T-helper 1 cell treated with Interleukin-12 subunit alpha and Interleukin-12 subunit beta and Interleukin-4 antibody, amounts not matched to agents 30 μg/mL and 1 μg/mL, for 36 hours (primary cell): ENCODE measurements at regions not wholly inside any gene's neighbourhood (a gene's known extent, or its start where the extent isn't known, plus 50 kb on each side); places are given as distances from the start of the nearest gene placed in this dataset.
A peak's percentile ranks its signal among the peaks of the same experiment; 100 is the strongest.

Source experiments
- H3K27ac Mint-ChIP-seq: one replicate; pipeline ENCODE4 v1.8.0; 2021; ENCODE audit warnings: mild to moderate bottlenecking, mixed read lengths
- H3K27me3 Mint-ChIP-seq: one replicate; pipeline ENCODE4 v1.8.0; 2021; ENCODE audit warnings: low read depth, mixed read lengths
- H3K36me3 Mint-ChIP-seq: one replicate; pipeline ENCODE4 v1.8.0; 2021; ENCODE audit warnings: low read depth, mixed read lengths
- H3K4me1 Mint-ChIP-seq: one replicate; pipeline ENCODE4 v1.8.0; 2021; ENCODE audit warnings: low read depth, mixed read lengths
- H3K4me3 Mint-ChIP-seq: one replicate; pipeline ENCODE4 v1.8.0; 2021; ENCODE audit warnings: mild to moderate bottlenecking, moderate library complexity, mixed read lengths
- H3K9me3 Mint-ChIP-seq: one replicate; pipeline ENCODE4 v1.8.0; 2021; ENCODE audit warnings: mixed read lengths

DNA sequence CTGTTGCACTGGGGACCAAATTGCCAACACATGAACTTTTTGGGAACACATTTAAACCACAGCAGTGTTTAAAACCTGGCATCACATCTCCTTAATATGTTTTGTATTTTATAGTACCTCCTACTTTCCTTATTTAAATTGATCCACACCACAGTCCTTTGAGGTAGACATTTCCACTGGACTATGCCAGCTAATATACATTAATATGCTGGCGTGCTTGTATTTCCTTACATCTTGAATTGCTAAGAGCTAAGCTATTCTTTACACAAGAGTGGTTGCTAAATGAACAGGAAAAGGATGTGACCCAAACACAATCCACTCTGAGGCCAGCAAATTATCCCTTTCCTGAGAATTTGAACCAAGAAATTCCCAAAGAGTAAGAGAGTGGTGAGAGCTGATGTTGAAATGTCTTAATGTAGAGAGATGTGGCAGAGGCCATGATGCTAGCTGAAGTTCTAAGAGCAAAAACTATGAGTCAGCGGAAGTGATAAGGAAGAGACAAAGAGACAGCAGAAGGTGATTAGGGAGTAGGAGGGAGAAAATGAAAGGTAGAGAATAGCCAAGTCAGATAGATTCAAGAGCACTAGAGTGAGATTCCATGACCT is 131.2 kb downstream of the CD47 start:
- Mint-ChIP-seq H3K9me3 (no peaks in the 10 kb centered on the region), H3K27me3 (peaks cover 14% of the 10 kb centered on the region), H3K36me3 (no peaks in the 10 kb centered on the region), H3K4me1 (peaks cover 6% of the 10 kb centered on the region), H3K27ac (no peak overlapping the region), H3K4me3 (no peak overlapping the region)

DNA sequence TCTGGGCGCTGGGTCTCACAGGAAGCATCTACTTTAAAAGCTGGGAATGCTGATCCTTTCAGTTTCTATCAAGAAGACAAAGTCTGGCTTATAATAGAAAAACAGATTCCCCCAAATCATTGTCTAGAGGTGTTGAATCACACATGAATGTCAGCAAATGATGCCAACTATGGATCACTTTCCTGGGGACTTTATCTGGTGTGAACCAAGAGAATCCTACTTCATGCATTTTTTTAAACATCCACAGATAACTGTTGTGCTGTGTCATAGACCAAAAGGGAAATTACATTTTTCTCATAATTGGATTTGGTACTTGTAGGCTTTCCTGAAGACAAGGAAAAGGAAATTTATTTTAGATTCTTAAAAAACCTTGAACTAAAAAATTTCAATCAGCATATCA is 132.7 kb downstream of the CD47 start:
- peaks cover 12% of the 10 kb centered on the region for H3K4me1 Mint-ChIP-seq
- no peak overlapping the region for H3K27ac Mint-ChIP-seq

DNA sequence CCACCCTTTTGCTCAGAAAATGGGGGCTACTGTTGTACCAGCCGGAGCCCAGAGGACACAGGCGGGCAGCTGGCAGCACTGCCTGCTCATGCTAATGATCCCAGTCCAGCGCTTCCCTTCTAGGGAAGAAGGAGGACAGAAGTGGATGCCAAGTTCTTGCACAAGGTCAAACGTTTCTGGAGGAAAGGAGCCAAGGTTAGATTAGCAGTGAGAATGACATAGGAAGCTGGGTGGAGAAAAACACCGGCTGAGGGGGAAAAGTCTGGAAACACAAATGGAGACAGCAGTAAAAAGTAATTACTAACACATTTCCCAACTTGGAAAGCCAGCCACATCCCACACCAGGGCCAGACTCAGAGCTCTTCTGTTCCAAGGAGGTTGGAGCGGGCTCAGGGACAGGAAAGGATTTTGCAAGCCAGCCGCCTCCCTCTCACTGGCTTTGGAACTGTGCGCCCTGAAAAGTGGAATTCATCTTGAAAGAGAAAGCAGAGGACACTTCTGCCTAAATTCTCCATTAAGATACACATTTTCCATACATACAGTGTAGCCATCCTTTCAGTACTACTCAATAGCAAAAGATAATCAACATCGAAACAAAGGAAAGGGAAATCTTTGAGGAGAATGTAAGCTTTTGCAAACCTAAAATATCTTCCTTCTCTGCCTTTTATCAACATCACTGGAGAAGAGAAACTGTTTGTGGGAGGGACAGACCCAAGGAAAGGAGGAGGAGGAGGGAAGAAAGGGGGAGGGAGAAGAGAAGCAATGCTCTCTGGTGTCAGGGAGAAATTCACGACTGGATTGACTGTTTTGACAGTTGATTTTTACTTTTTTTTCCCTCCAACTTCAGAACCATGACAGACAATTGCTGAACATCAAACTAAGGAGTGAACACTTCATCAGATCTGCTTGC is 133.6 kb downstream of the CD47 start:
- Mint-ChIP-seq H3K4me1 (peaks cover 12% of the 10 kb centered on the region), H3K4me3 (no peak overlapping the region), H3K27me3 (peaks cover 14% of the 10 kb centered on the region), H3K27ac (no peak overlapping the region), H3K36me3 (no peaks in the 10 kb centered on the region), H3K9me3 (no peaks in the 10 kb centered on the region)

More for the DNA sequence above, 132.7 kb downstream of the CD47 start:
- Mint-ChIP-seq H3K27me3 (peaks cover 14% of the 10 kb centered on the region), H3K9me3 (no peaks in the 10 kb centered on the region), H3K4me3 (no peak overlapping the region), H3K36me3 (no peaks in the 10 kb centered on the region)

DNA sequence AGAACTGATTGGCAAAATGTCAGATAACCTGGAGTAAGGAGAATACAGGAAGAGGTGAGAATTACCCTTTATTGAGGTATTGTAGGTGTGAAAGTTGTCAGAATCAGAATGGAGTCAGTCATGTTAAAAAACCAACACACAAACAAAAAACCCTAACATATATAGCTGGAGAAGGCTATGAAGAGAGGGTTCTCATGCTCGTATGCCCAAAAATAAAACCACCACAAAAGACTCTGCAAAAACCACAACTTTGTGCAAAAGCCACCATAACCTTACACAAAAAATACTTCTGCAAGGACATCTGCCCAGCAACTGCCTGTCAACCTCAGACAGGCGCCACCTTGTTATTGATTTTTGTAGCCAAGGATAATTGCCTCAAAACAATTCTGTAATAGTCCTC is 136.0 kb downstream of the CD47 start:
- peaks cover 12% of the 10 kb centered on the region for H3K4me1 Mint-ChIP-seq
- H3K27ac Mint-ChIP-seq: no peak overlapping the region
- H3K27me3 Mint-ChIP-seq: peaks cover 14% of the 10 kb centered on the region
- H3K9me3 Mint-ChIP-seq: no peaks in the 10 kb centered on the region
- H3K36me3 Mint-ChIP-seq: no peaks in the 10 kb centered on the region
- no peak overlapping the region for H3K4me3 Mint-ChIP-seq

DNA sequence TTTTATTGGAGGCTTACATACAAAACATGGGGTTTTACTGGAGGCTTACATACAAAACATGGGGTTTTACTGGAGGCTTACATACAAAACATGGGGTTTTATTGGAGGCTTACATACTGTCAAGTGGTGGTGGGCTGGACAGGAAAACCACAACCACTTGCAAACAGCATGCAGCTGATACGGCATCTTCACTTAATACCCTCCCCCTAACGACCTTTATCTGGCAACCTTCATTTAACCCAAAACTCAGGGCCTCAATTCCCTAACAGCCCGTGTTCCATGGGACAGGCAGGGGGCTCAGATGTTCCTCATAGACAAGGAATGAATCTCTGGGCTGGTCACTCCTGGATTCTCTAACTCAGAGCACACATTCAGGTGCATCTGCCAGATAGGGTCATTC is 137.1 kb downstream of the CD47 start:
- H3K27me3 Mint-ChIP-seq: peaks cover 14% of the 10 kb centered on the region
- H3K4me1 Mint-ChIP-seq: peaks cover 12% of the 10 kb centered on the region
- no peaks in the 10 kb centered on the region for H3K36me3 Mint-ChIP-seq
- no peak overlapping the region for H3K27ac Mint-ChIP-seq
- no peak overlapping the region for H3K4me3 Mint-ChIP-seq
- no peaks in the 10 kb centered on the region for H3K9me3 Mint-ChIP-seq

DNA sequence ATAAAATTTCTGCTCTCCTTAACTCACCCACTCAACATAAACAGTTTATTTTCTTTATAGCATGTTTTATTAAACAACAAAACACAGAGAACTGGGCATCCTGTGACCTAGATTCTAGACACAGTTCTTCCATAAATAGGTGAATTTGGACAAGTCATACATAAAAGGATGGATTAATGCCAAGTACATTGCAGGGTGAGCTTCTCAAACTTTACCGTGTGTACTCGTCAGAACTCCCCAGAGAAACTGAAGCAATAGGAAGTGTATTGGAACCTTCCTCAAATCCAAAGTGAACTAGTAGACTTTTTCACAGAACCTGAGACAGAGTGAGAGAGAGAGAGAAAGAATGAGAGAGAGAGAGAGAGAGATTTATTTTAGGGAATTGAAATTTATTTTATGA is 139.7 kb downstream of the CD47 start:
- Mint-ChIP-seq H3K4me3 (no peak overlapping the region), H3K4me1 (peaks cover 12% of the 10 kb centered on the region), H3K27ac (no peak overlapping the region), H3K9me3 (no peaks in the 10 kb centered on the region), H3K36me3 (no peaks in the 10 kb centered on the region), H3K27me3 (peaks cover 5% of the 10 kb centered on the region)

DNA sequence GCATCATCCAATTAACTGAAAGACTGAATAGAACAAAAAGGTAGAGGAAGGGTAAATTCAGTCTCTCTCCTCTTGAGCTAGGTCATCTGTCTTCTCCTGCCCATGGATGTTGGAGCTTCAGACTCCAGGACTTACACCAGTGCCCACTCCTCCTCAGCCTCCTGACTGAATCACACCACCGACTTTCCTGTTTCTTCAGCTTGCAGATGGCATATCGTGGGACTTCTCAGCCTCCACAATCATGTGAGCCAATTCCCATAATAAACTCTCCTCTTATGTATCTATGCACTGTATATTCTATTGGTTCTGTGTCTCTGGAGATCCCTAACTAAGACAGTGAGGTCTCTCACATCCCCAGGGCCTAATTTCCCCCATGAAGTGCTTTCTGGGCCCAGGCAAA is 140.4 kb downstream of the CD47 start:
- Mint-ChIP-seq H3K4me3 (no peak overlapping the region), H3K9me3 (no peaks in the 10 kb centered on the region), H3K27me3 (peaks cover 3% of the 10 kb centered on the region), H3K4me1 (peaks cover 11% of the 10 kb centered on the region), H3K36me3 (peaks cover 1% of the 10 kb centered on the region), H3K27ac (no peak overlapping the region)

DNA sequence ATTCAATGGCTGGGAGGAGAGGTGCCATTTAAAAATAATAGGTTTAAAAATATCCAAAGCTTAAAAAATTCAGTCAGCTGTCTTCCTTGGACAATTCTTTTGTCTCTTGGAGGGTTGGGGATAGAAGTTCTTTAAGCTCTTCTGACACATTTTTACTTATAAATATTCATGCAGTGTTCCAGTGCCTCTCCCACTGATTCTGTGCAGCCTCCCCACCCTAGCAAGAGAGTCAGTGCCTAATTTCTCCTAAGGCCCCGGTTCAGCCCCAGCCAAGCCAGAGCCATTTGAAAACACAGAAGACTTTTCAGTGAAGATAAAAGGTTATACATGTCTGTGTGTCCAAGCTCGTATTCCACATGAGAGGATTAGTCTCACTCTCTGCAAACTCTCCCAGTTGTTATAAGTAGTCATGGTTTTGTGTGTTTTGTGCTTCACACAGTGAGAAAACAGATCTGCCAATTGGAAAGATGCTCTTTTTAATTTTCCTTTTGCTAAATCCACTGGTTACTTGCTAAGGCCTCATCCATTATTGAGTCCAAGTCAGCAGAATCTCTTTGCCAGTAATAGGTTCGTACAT is 141.3 kb downstream of the CD47 start:
- H3K9me3 Mint-ChIP-seq: no peaks in the 10 kb centered on the region
- peaks cover 2% of the 10 kb centered on the region for H3K36me3 Mint-ChIP-seq
- H3K4me3 Mint-ChIP-seq: no peak overlapping the region
- H3K4me1 Mint-ChIP-seq: peaks cover 4% of the 10 kb centered on the region
- H3K27ac Mint-ChIP-seq: no peak overlapping the region
- no peaks in the 10 kb centered on the region for H3K27me3 Mint-ChIP-seq

DNA sequence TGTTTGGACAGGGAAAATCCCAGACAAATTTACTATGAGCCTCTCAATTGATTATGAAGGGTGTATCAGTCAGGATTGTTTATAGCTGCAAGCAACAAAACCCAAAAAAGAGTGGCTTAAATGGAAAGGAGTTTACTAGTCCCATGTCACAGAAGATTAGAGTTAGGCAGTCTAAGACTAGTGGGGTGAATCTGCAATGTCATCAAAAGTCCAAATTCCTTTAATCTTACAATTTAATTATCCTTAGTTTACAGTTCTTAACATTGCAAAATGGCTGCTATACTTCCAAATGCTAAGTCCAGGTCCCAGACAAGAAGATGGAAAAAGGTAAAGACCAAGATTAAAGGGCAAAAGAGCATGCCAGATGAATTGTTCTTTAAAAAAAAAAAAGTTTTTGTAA is 143.6 kb downstream of the CD47 start:
- H3K36me3 Mint-ChIP-seq: peaks cover 4% of the 10 kb centered on the region
- peaks cover 12% of the 10 kb centered on the region for H3K4me1 Mint-ChIP-seq
- no peak overlapping the region for H3K27ac Mint-ChIP-seq
- no peaks in the 10 kb centered on the region for H3K27me3 Mint-ChIP-seq
- no peak overlapping the region for H3K4me3 Mint-ChIP-seq
- no peaks in the 10 kb centered on the region for H3K9me3 Mint-ChIP-seq

DNA sequence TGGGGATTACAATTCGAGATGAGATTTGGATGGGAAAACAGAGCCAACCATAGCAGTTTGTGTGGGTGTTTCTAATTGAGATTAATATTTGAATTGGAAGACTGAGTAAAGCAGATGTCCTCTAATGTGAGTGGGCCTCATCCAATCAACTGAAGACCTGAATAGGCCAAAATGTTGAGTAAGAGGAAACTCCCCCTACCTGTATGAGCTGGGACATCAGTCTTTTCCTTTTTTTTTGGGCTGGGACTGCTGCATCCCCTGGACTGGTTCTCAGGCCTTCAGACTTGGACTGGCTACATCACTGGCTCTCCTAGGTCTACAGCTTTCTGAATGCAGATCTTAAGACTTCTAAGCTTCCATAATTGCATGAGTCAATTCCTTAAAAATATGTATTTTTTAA is 144.1 kb downstream of the CD47 start:
- H3K4me1 Mint-ChIP-seq: peaks cover 17% of the 10 kb centered on the region
- no peak overlapping the region for H3K27ac Mint-ChIP-seq

DNA sequence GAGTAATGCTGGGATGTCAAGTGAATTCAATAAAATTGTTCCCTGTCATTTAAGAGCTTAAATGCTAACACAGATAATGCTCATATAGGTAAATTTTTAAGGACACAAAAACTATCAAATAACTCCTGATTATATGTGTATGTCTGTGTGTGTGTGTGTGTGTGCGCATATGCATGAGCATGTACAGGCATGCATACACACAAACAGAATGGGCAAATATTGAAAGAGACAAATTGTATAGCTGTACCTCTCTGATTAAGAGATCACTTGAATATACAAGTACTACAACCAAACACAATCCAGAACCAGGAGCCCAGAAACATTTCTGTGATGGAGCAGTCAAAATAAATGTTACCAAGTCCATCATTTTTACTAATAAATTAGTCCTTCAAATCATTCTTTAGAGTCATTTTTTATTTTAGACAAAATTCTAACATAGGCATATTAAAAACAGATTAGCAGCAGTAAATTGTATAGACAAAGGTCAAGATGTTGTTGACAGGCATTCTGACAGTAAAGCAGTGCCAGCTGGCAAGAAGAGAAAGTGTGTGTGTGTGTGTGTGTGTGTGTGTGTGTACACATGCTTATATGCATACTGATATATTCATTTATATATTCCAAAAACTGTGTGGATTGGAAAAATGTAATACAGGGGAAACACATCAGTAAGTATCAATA is 145.3 kb downstream of the CD47 start:
- H3K27me3 Mint-ChIP-seq: no peaks in the 10 kb centered on the region
- H3K27ac Mint-ChIP-seq: no peak overlapping the region
- peaks cover 4% of the 10 kb centered on the region for H3K36me3 Mint-ChIP-seq
- H3K9me3 Mint-ChIP-seq: no peaks in the 10 kb centered on the region
- peaks cover 20% of the 10 kb centered on the region for H3K4me1 Mint-ChIP-seq
- H3K4me3 Mint-ChIP-seq: no peak overlapping the region

More for the DNA sequence above, 144.1 kb downstream of the CD47 start:
- peaks cover 4% of the 10 kb centered on the region for H3K36me3 Mint-ChIP-seq
- H3K27me3 Mint-ChIP-seq: no peaks in the 10 kb centered on the region
- no peak overlapping the region for H3K4me3 Mint-ChIP-seq
- H3K9me3 Mint-ChIP-seq: no peaks in the 10 kb centered on the region

DNA sequence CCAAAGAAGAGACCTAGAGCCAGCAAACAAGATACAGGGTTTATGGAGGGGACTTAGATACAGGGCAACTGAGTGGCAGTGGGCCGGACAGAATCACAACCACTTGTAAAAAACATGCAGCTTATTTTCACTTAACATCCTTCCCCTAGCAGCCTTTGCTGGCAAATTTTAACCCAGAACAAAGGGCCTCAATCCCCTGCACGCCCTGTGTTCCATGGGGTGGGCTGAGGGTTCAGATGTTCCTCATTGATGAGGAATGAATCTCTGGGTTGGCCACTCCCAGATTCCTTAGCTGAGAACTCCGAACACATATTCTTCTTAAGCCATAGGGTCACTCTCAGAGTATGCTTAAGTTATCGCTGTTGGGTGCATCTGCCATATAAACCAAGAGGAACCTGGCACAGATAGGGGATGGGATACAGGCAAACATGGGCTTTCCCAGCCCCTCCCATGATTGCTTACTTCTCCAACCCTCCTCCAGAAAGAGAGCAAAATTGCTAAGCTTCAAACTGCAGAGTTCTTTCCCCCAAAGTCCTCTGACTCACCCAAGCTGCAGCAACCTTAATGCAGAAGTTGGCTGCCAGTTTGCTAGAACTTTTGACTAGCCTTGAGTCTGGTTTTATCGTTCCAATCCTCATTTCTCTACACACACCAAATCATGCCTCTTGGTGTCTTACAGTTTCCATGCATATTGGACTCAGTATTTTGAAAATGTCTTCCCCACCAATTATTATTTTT is 146.9 kb downstream of the CD47 start:
- Mint-ChIP-seq H3K27ac (no peak overlapping the region), H3K4me3 (no peak overlapping the region), H3K36me3 (peaks cover 4% of the 10 kb centered on the region), H3K4me1 (peaks cover 20% of the 10 kb centered on the region), H3K27me3 (no peaks in the 10 kb centered on the region), H3K9me3 (no peaks in the 10 kb centered on the region)

DNA sequence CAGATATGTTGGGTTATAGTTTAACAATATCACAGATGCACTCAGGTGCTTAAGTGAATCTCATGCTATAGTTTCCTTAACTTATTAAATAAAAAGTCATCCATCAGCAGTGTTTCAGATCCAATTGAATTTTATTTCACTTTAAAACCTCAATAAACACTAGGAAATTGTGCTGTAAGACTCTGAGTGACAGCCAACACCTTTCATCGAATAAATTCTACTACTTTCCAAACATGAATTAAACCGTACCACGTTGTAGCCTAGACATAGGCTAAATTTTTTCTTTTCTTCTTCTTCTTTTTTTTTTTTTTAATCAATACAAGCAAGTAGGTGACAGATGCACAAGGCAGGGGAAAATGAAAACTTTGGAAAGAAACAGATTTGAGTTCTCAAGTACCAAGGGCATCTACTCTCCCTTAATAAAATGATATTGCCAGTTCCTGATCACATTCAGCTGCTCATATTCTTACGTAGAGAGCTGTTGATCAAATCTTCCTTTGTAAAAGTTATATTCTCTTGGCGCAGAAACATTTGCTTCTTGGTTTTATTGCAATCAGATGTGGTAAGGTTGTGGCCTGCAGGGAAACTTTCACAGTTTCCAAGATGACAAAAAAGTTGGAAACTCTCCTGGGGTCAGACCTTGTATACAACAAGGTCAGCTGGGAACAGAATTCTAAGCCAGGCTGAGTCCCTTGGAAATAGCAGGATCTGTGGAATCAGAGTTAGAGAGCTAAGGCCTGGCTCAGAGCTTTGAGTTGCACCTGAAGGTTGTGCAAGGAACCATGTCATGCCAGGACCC is 147.7 kb downstream of the CD47 start:
- H3K27ac Mint-ChIP-seq: peak overlapping the region; percentile 4

More for the DNA sequence above, 147.7 kb downstream of the CD47 start:
- no peaks in the 10 kb centered on the region for H3K9me3 Mint-ChIP-seq
- peaks cover 4% of the 10 kb centered on the region for H3K36me3 Mint-ChIP-seq
- no peak overlapping the region for H3K4me3 Mint-ChIP-seq
- H3K4me1 Mint-ChIP-seq: peaks cover 20% of the 10 kb centered on the region
- H3K27me3 Mint-ChIP-seq: no peaks in the 10 kb centered on the region
